SHP77 treated with DMSO at 0.1 percent for 48 hours (cell line): ENCODE measurements at regions not wholly inside any gene's neighbourhood (a gene's known extent, or its start where the extent isn't known, plus 50 kb on each side); places are given as distances from the start of the nearest gene placed in this dataset.
"Not testable (repeated sequence)": the region's sequence is repeated elsewhere in the genome, so short reads cannot be mapped to it uniquely, and the experiment has no call there.

Experiments
- DNase-seq: peaks from one replicate; lab custom pipeline; 2025; lab: John Stamatoyannopoulos, UW

DNA sequence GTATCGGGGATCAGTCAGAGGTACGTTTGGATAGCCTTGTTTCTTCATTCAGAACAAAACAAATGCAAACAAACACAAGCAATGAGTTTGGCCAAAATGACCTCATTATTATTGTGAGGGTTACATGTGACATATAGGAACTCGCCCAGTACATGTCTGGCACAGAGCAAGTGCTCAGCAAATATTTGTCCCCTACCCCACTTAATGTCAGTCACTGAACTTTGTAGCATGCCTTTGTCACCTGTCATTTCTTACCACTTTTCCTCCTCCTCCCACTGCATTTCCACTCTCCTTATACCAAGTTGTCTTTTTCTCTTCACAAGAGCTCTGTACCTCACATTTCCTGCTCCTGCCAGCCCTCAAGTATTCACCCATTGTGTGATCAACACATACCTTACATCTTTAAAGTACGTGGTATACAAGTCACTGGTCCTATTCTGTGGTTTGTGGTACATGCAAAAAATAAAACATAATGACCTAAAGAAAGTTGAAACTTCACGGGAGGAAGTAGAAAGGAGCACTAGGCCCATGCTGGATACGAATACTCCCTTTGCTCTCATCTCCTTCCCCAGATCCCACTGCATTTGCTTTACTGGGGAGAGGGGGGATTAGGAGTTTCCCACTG is 236.0 kb downstream of the INHBA start:
- DNase-seq, result peak; percentile 15

DNA sequence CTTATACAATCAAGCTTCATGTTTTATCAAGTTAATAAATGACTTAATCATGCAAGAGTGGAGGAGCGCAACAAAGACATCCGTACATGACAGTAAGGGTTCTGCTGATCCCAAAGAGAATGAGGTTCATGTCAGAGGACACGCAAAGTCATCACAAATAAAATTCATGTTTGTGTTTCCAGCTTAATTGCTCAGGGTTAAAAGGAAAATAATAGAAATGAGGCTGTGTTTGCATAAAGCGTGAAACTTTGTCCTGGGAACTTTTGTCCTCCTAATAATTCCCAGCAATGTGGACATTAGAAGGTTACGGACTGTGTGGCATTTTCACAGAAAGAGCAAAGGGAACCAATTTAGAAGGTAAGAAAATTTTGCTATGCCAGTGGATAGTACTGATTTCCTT is 237.3 kb downstream of the INHBA start:
- DNase-seq, result no peak

DNA sequence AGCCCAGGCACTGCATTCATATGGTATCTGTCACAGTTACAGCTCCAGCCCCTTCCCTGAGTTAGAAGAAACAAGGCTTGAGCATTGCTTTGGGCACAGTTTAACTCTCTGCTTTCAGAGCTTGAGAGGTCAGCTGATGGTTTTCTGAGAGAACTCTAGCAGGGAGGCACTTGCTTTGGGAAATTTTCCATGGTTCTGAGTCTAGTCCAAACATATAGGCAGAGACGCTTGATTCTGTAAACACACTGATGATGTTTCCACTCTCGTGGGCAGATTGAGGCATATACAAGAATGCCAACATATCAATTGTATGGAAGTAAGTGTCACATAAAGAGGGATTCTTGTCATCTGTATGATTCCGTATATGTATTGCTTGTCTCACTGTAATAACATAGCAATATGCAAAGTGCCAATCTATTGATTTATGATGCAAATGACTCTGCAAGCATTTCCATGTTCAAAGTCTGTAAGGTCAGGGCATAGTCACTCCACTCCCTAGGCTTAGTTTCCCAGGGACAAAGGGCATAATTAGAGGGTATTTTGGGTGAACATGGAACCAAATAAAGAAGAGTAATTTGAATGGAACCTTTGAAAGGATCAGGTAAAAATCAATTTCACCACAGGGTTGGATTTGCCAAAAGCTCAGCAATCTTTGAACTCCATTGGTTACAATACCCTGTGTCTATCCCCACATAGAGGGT is 239.0 kb downstream of the INHBA start:
- DNase-seq, result no peak

DNA sequence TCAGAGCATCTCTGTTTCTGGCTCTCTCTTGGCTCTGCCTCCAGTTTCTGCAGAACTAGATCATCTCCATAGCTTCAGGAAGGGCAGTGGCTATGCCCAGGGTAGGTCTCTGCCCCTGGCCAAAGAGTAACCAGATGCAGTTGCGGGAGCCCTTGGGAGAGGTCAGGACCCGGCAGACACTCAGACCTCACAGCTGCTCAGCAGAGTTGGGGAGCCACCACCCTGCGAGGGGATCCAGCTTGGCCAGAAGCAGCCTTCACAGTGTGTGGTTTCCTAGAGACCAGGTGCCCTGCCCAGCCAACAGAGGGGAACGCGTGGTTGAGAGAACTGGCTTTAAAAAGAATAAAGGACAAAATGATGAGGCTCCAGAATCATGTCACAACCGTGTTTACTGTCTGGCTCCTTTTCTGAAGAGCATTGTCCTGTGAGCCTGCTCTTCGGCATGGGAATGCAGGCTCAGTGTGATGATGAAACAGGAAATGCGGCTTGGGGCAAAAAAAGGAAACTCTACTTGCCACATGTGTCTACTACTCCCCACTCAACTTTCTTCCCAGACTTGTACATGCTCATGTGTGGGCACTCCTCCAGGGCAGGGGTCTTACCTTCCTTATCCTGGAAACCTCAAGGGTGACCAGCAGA is 243.1 kb downstream of the INHBA start:
- no peak for DNase-seq

- DNase-seq, result no peak
These were observed 243.7 kb downstream of the INHBA start for GRCh38 chr7:41459183-41459582.

DNA sequence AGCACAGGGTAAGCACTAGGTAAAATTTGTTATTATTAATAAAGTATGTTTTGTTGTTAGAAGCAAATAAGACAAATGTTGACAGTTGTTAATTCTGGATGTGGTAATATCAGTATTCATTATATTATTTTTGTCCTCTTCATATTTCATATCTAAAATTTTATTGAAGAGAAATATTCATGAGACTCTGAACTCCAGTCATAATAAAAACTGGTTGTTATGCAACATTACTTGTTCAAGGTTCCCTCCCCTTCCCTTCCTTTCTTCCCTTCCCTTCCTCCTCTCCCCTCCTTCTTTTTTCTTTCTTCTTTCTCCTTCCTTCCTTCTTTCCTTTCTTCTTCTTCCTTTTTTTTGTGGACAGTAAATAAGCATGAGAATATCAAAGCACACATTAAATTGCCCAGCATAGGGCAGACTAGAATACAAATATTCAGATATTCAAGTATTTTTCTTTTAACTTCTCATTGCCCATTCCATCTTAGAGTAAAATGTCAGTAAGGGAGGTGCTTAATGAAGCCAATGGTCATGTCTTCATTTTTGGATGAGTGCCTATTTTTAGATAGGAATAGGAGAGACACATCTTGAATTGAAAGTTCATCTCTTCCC is 245.0 kb downstream of the INHBA start:
- no peak for DNase-seq

DNA sequence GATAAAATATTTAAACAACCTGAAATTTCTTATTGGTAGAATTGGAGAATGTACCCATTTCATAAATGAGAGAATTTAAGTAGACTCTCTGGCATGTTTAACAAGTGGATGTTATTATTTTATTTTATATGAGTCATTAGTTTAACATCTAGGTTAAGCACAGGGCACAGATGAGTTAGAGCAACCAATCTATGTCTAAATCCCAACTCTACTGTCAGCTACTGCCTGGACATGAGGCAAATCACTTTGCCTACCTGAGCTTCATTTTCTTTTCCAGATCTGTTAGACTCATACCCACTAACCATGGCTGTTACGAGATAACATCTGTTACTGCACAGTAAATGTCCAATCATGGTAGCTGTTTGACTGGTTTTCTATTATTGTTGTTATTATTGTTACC is 251.1 kb downstream of the INHBA start:
- no peak for DNase-seq

DNA sequence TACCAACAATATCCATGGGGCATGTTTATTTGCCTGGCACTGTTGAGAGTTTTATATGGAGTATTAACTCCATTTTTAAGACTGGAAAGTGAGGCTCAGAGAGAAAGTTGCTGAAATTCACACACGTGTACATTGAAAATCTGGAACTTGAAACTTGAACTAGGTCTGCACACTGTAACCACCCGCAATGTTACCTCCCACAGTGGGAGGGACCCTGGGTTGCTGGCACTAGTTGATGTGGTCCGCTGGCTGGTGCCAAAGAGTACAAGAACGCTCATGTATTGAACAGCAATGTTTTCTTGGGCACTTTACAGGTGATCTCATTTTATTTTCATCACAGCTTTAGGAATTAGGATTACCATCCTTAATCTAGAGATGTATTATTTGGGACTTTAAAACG is 253.2 kb downstream of the INHBA start:
- no peak for DNase-seq

- DNase-seq, result no peak
These were observed 253.6 kb downstream of the INHBA start for GRCh38 chr7:41449286-41449685.

GRCh38 chr7:41448104-41448503 is 254.8 kb downstream of the INHBA start:
- no peak for DNase-seq

GRCh38 chr7:41447450-41448042 is 255.3 kb downstream of the INHBA start:
- no peak for DNase-seq

GRCh38 chr7:41446606-41447449 is 256.1 kb downstream of the INHBA start:
- no peak for DNase-seq

GRCh38 chr7:41445946-41446345 is 256.9 kb downstream of the INHBA start:
- no peak for DNase-seq

- no peak for DNase-seq
These were observed 257.5 kb downstream of the INHBA start for GRCh38 chr7:41445432-41445831.

DNA sequence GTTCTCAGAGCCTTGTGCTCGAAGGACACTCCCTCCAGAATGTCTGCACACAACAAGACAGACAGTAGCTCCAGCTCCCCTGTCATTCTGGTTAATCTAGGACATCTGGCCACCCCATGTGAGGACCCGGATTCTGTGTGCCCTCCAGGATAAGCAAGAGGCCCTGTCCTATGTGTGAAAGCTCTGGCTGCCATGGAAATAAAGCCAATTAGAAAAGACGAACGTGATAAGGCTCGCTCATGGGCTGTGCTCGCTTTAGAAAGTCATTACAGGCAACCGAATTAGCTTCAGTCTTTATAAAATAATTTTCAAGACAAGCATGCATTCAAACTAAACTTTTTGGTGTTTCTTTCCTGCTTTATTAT is 263.4 kb downstream of the INHBA start:
- DNase-seq, result no peak

DNA sequence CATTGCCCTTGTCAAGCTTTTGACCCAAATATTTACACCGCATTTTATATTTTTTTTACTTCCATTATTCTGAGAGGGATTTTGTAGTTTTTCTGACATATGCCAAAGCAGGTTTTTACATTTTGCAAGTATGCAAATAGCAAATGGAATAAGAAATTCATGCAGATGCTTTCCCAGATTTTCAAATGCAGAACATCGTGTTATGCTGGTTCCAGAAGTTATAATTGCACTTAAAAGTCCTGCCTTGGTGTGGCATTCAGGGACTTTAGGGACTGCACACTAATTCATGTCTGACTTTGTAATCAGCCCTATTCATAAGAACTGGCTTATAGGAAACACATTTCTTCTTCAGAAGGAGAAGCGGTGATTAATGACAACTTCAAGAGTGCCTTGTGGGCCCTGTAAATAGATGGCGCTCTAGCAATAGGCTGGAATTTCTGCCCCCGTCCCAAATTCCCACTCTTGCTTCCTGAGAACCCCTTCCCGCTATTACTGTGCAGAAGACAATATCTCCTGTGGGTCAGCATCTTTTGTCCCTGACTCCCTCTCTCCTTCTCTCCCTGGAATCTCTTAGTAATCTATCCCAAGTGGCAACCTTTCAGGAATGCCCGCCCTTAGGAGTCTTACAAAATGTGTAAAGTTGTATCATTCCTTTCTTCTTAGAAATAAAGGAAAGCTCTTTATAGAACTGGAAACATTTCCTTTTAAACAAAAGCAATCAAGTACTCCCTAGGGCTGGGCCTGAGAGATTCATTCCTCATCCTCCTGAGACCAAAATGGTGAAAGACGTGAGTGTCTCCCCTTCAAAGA is 264.0 kb downstream of the INHBA start:
- no peak for DNase-seq

GRCh38 chr7:41437257-41438196 is 265.4 kb downstream of the INHBA start:
- peak; percentile 37 for DNase-seq

- DNase-seq, result no peak
These were observed 266.8 kb downstream of the INHBA start for GRCh38 chr7:41436139-41436538.

DNA sequence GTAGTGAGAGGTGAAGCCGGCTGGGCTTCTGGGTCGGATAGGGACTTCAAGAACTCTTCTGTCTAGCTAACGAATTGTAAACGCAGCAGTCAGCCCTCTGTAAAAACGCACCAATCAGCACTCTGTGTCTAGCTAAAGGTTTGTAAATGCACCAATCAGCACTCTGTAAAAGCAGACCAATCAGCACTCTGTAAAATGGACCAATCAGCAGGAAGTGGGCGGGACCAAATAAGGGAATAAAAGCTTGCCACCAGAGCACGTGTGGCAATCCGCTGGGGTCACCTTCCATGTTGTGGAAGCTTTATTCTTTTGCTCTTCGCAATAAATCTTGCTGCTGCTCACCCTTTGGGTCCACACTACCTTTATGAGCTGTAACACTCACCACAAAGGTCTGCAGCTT is 267.9 kb downstream of the INHBA start:
- DNase-seq, result not testable (repeated sequence)

GRCh38 chr7:41431671-41432070 is 271.2 kb downstream of the INHBA start:
- no peak for DNase-seq
